Testis (tissue), 2 donors: ENCODE measurements at regions not wholly inside any gene's neighbourhood (a gene's known extent, or its start where the extent isn't known, plus 50 kb on each side); places are given as distances from the start of the nearest gene placed in this dataset.
"Not testable (repeated sequence)": the region's sequence is repeated elsewhere in the genome, so short reads cannot be mapped to it uniquely, and the experiment has no call there.

ENCODE experiments used
- POLR2A ChIP-seq: fragments of 450-650 bp; IDR thresholded peaks from one replicate; pipeline ENCODE4 v1.6.1; 2017; ENCODE audit warnings: antibody characterized with exemption, mild to moderate bottlenecking, moderate library complexity
- TF ChIP-seq, protein P1 (sequence below), 3 experiments: fragments of 450-650 bp in 2 of 3; fragments of 200-600 bp in 1 of 3; sonication (generic) in 1 of 3; IDR thresholded peaks; one replicate each; pipeline ENCODE4 v1.5.1; 2016 to 2019; ENCODE audit warnings: antibody characterized with exemption in 3 of 3, mild to moderate bottlenecking in 2 of 3, moderate library complexity in 1 of 3

DNA sequence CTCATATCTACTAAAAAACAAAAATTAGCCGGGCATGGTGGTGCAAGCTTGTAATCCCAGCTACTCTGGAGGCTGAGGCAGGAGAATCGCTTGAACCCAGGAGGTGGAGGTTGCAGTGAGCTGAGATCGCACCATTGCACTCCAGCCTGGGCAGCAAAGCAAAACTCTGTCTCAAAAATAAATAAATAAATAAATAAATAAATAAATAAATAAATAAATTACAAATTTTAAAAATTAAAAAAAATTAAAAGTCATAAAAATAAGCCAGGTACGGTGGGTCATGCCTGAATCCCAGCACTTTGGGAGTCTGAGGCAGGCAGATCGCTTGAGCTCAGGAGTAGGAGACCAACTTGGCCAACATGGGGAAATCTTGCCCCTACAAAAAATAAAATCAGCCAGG, 59.7 kb upstream of the SH3GLB1 start:
- TF ChIP-seq, protein P1, sequence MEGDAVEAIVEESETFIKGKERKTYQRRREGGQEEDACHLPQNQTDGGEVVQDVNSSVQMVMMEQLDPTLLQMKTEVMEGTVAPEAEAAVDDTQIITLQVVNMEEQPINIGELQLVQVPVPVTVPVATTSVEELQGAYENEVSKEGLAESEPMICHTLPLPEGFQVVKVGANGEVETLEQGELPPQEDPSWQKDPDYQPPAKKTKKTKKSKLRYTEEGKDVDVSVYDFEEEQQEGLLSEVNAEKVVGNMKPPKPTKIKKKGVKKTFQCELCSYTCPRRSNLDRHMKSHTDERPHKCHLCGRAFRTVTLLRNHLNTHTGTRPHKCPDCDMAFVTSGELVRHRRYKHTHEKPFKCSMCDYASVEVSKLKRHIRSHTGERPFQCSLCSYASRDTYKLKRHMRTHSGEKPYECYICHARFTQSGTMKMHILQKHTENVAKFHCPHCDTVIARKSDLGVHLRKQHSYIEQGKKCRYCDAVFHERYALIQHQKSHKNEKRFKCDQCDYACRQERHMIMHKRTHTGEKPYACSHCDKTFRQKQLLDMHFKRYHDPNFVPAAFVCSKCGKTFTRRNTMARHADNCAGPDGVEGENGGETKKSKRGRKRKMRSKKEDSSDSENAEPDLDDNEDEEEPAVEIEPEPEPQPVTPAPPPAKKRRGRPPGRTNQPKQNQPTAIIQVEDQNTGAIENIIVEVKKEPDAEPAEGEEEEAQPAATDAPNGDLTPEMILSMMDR (IDR thresholded peaks at IDR 0.05) = not testable (repeated sequence)
- TF ChIP-seq POLR2A = not testable (repeated sequence)
